ENCODE measurements at regions not wholly inside any gene's neighbourhood (a gene's known extent, or its start where the extent isn't known, plus 50 kb on each side); places are given as distances from the start of the nearest gene placed in this dataset.

- Histone ChIP-seq H3K27me3 (no peaks in the 10 kb centered on the region), H3K4me1 (peaks cover 0 to 6% (median 0%) of the 10 kb centered on the region in 4 donors), H3K27ac (no peak overlapping the region), H3K36me3 (no peaks in the 10 kb centered on the region), H3K4me3 (no peak overlapping the region), H3K9me3 (no peaks in the 10 kb centered on the region)
- no peak for DNase-seq
- no peak for TF ChIP-seq CTCF (IDR thresholded peaks at IDR 0.05)
- no peak for TF ChIP-seq POLR2A (IDR thresholded peaks at IDR 0.05)
These were observed 79.1 kb upstream of the ETAA1 start for GRCh38 chr2:67318031-67318430.

GRCh38 chr2:67318563-67318962 lies 78.6 kb upstream of the ETAA1 start:
- Histone ChIP-seq H3K27me3 (no peaks in the 10 kb centered on the region), H3K9me3 (no peaks in the 10 kb centered on the region), H3K4me3 (no peak overlapping the region), H3K36me3 (no peaks in the 10 kb centered on the region), H3K27ac (no peak overlapping the region), H3K4me1 (peaks cover 0 to 6% (median 0%) of the 10 kb centered on the region in 4 donors)
- no peak for DNase-seq
- TF ChIP-seq CTCF (IDR thresholded peaks at IDR 0.05) (no peak), POLR2A (IDR thresholded peaks at IDR 0.05) (no peak)

GRCh38 chr2:67318993-67319481 lies 78.1 kb upstream of the ETAA1 start:
- H3K9me3 ChIP-seq, result no peaks in the 10 kb centered on the region
- H3K4me1 ChIP-seq, result peaks cover 0 to 6% (median 0%) of the 10 kb centered on the region in 4 donors
- no peak for DNase-seq
- TF ChIP-seq POLR2A (IDR thresholded peaks at IDR 0.05) (no peak), CTCF (IDR thresholded peaks at IDR 0.05) (no peak)
- no peak overlapping the region for H3K4me3 ChIP-seq
- H3K27ac ChIP-seq, result no peak overlapping the region
- no peaks in the 10 kb centered on the region for H3K36me3 ChIP-seq
- no peaks in the 10 kb centered on the region for H3K27me3 ChIP-seq

- Histone ChIP-seq H3K4me3 (no peak overlapping the region), H3K9me3 (no peaks in the 10 kb centered on the region), H3K36me3 (no peaks in the 10 kb centered on the region), H3K27ac (no peak overlapping the region), H3K27me3 (no peaks in the 10 kb centered on the region), H3K4me1 (peaks cover 0 to 6% (median 0%) of the 10 kb centered on the region in 4 donors)
- DNase-seq, result no peak
- no peak for TF ChIP-seq CTCF (IDR thresholded peaks at IDR 0.05)
These were observed 76.1 kb upstream of the ETAA1 start for GRCh38 chr2:67320861-67321587.

GRCh38 chr2:67321588-67321903 lies 75.6 kb upstream of the ETAA1 start:
- H3K36me3 ChIP-seq, result no peaks in the 10 kb centered on the region
- H3K9me3 ChIP-seq, result no peaks in the 10 kb centered on the region
- H3K4me1 ChIP-seq, result peaks cover 0 to 6% (median 0%) of the 10 kb centered on the region in 4 donors
- no peaks in the 10 kb centered on the region for H3K27me3 ChIP-seq
- no peak for TF ChIP-seq CTCF (IDR thresholded peaks at IDR 0.05)
- no peak for TF ChIP-seq POLR2A (IDR thresholded peaks at IDR 0.05)
- H3K4me3 ChIP-seq, result no peak overlapping the region
- no peak for DNase-seq
- no peak overlapping the region for H3K27ac ChIP-seq

Measured in Peyer's patch (tissue), 4 donors.